SK-N-SH treated with all-trans-retinoic acid at 6 μM for 48 hours (cell line): ENCODE measurements at regions not wholly inside any gene's neighbourhood (a gene's known extent, or its start where the extent isn't known, plus 50 kb on each side); places are given as distances from the start of the nearest gene placed in this dataset.

Source experiments
- ATAC-seq: fragments of 200-7000 bp; cut with Tn5 transposase; 3 replicates; pipeline ENCODE4 v1.9.1; 2020; ENCODE audit warnings: mild to moderate bottlenecking, moderate library complexity
- ARNTL ChIP-seq: fragments of 450-650 bp; formaldehyde crosslinking; IDR thresholded peaks from 2 replicates; pipeline ENCODE4 v1.5.0; 2020; ENCODE audit warnings: low read depth, mild to moderate bottlenecking, moderate library complexity, borderline replicate concordance
- BACH2 ChIP-seq: fragments of 250-450 bp; sonication (Bioruptor Pico); IDR thresholded peaks from 2 replicates; pipeline ENCODE4 v1.9.0; 2021; ENCODE audit warnings: mild to moderate bottlenecking, borderline replicate concordance
- CREB5 ChIP-seq: fragments of 250-450 bp; sonication (Bioruptor Pico); IDR thresholded peaks from 2 replicates; pipeline ENCODE4 v1.5.1; 2020; ENCODE audit warnings: low read depth, mild to moderate bottlenecking, moderate library complexity
- CSDC2 ChIP-seq: fragments of 250-450 bp; sonication (Bioruptor Pico); IDR thresholded peaks from 2 replicates; pipeline ENCODE4 v1.5.0; 2020; ENCODE audit warnings: mild to moderate bottlenecking, moderate library complexity
- CSRNP3 ChIP-seq: fragments of 250-450 bp; sonication (Bioruptor Pico); IDR thresholded peaks from 2 replicates; pipeline ENCODE4 v1.5.1; 2021; ENCODE audit warnings: mild to moderate bottlenecking, moderate library complexity
- ESRRG ChIP-seq: fragments of 250-450 bp; sonication (Bioruptor Pico); IDR thresholded peaks from 2 replicates; pipeline ENCODE4 v1.6.1; 2021; ENCODE audit warnings: mild to moderate bottlenecking
- GLIS3 ChIP-seq: fragments of 250-450 bp; sonication (Bioruptor Pico); IDR thresholded peaks from 2 replicates; pipeline ENCODE4 v1.5.0; 2020; ENCODE audit warnings: mild to moderate bottlenecking, moderate library complexity
- ISL1 ChIP-seq: fragments of 250-450 bp; sonication (Bioruptor Pico); IDR thresholded peaks from 2 replicates; pipeline ENCODE4 v2.1.2; 2022; ENCODE audit warnings: mild to moderate bottlenecking, moderate library complexity
- OSR1 ChIP-seq: fragments of 250-450 bp; sonication (Bioruptor Pico); IDR thresholded peaks from 2 replicates; pipeline ENCODE4 v1.8.0; 2022; ENCODE audit warnings: moderate library complexity, mild to moderate bottlenecking, inconsistent platforms
- PATZ1 ChIP-seq: fragments of 250-450 bp; sonication (Bioruptor Pico); IDR thresholded peaks from 2 replicates; pipeline ENCODE4 v1.8.0; 2020; ENCODE audit warnings: mild to moderate bottlenecking, moderate library complexity, borderline replicate concordance
- POU6F1 ChIP-seq: fragments of 250-450 bp; sonication (Bioruptor Pico); IDR thresholded peaks from 2 replicates; pipeline ENCODE4 v1.8.0; 2021; ENCODE audit warnings: low read depth, mild to moderate bottlenecking, moderate library complexity, borderline replicate concordance
- PPARA ChIP-seq: fragments of 250-450 bp; sonication (Bioruptor Pico); IDR thresholded peaks from 2 replicates; pipeline ENCODE4 v1.5.0; 2020; ENCODE audit warnings: mild to moderate bottlenecking, borderline replicate concordance
- RARB ChIP-seq: fragments of 250-450 bp; sonication (Bioruptor Pico); IDR thresholded peaks from 2 replicates; pipeline ENCODE4 v1.8.0; 2021; ENCODE audit warnings: mild to moderate bottlenecking, moderate library complexity
- SNAI2 ChIP-seq: fragments of 250-450 bp; sonication (Bioruptor Pico); IDR thresholded peaks from 2 replicates; pipeline ENCODE4 v1.5.0; 2020; ENCODE audit warnings: mild to moderate bottlenecking, moderate library complexity
- TCF4 ChIP-seq: fragments of 250-450 bp; sonication (Bioruptor Pico); IDR thresholded peaks from 2 replicates; pipeline ENCODE4 v1.8.0; 2021; ENCODE audit warnings: mild to moderate bottlenecking, moderate library complexity, borderline replicate concordance
- TOX ChIP-seq: fragments of 250-450 bp; sonication (Bioruptor Pico); IDR thresholded peaks from 2 replicates; pipeline ENCODE4 v1.8.0; 2021; ENCODE audit warnings: mild to moderate bottlenecking, moderate library complexity, borderline replicate concordance
- TSHZ2 ChIP-seq: fragments of 250-450 bp; sonication (Bioruptor Pico); IDR thresholded peaks from 2 replicates; pipeline ENCODE4 v1.5.0; 2020; ENCODE audit warnings: mild to moderate bottlenecking, moderate library complexity
- ZC3H10 ChIP-seq: fragments of 250-450 bp; sonication (Bioruptor Pico); IDR thresholded peaks from 2 replicates; pipeline ENCODE4 v1.5.1; 2021; ENCODE audit warnings: mild to moderate bottlenecking, moderate library complexity
- ZFP3 ChIP-seq: fragments of 250-450 bp; sonication (Bioruptor Pico); IDR thresholded peaks from 2 replicates; pipeline ENCODE4 v1.5.0; 2020; ENCODE audit warnings: mild to moderate bottlenecking, moderate library complexity
- ZFP30 ChIP-seq: fragments of 450-650 bp; formaldehyde crosslinking; IDR thresholded peaks from 2 replicates; pipeline ENCODE4 v1.5.0; 2022; ENCODE audit warnings: mild to moderate bottlenecking, moderate library complexity
- ZNF565 ChIP-seq: fragments of 450-650 bp; formaldehyde crosslinking; conservative IDR thresholded peaks from 2 replicates; pipeline ENCODE4 v1.5.0; 2020; ENCODE audit warnings: low read depth, mild to moderate bottlenecking, moderate library complexity
- ZNF70 ChIP-seq: fragments of 450-650 bp; formaldehyde crosslinking; IDR thresholded peaks from 2 replicates; pipeline ENCODE4 v1.5.0; 2020; ENCODE audit warnings: mild to moderate bottlenecking, moderate library complexity
- ZNF8 ChIP-seq: fragments of 450-650 bp; formaldehyde crosslinking; IDR thresholded peaks from 2 replicates; pipeline ENCODE4 v1.5.0; 2020; ENCODE audit warnings: mild to moderate bottlenecking, moderate library complexity

- TF ChIP-seq ZC3H10 (no peak), CSRNP3 (CRISPR knock-in tag) (no peak), ISL1 (no peak), RARB (CRISPR knock-in tag) (no peak), SNAI2 (CRISPR knock-in tag) (no peak), ZNF70 (CRISPR knock-in tag) (no peak), PATZ1 (CRISPR knock-in tag) (no peak), BACH2 (CRISPR knock-in tag) (no peak), GLIS3 (CRISPR knock-in tag) (no peak), PPARA (CRISPR knock-in tag) (no peak), ZFP30 (CRISPR knock-in tag) (no peak), CSDC2 (CRISPR knock-in tag) (no peak), OSR1 (no peak), TOX (no peak), ZFP3 (CRISPR knock-in tag) (no peak), ARNTL (no peak), ESRRG (CRISPR knock-in tag) (no peak)
- no peak for ATAC-seq
These were observed 70.3 kb upstream of the SLC22A23 start for GRCh38 chr6:3526962-3527650.

GRCh38 chr6:3525915-3526314 is 69.1 kb upstream of the SLC22A23 start:
- no peak for ATAC-seq
- TF ChIP-seq ZNF8 (CRISPR knock-in tag), result no peak
- no peak for TF ChIP-seq CREB5
- no peak for TF ChIP-seq PPARA (CRISPR knock-in tag)
- no peak for TF ChIP-seq TSHZ2 (CRISPR knock-in tag)
- TF ChIP-seq CSRNP3 (CRISPR knock-in tag), result no peak
- TF ChIP-seq ZFP3 (CRISPR knock-in tag), result no peak
- TF ChIP-seq ZNF565 (CRISPR knock-in tag), result no peak
- TF ChIP-seq ISL1, result no peak
- TF ChIP-seq TCF4 (CRISPR knock-in tag), result no peak
- no peak for TF ChIP-seq RARB (CRISPR knock-in tag)
- TF ChIP-seq ZNF70 (CRISPR knock-in tag), result no peak
- TF ChIP-seq ZC3H10, result no peak
- TF ChIP-seq ZFP30 (CRISPR knock-in tag), result no peak
- no peak for TF ChIP-seq ESRRG (CRISPR knock-in tag)
- no peak for TF ChIP-seq ARNTL
- no peak for TF ChIP-seq GLIS3 (CRISPR knock-in tag)
- no peak for TF ChIP-seq CSDC2 (CRISPR knock-in tag)

GRCh38 chr6:3524456-3524855 is 67.6 kb upstream of the SLC22A23 start:
- TF ChIP-seq PPARA (CRISPR knock-in tag) (no peak), GLIS3 (CRISPR knock-in tag) (no peak), ESRRG (CRISPR knock-in tag) (no peak), ARNTL (no peak), ISL1 (no peak), ZC3H10 (no peak), PATZ1 (CRISPR knock-in tag) (no peak), CREB5 (no peak), ZFP30 (CRISPR knock-in tag) (no peak), POU6F1 (no peak), TOX (no peak)
- ATAC-seq, result no peak
